ENCODE measurements at regions not wholly inside any gene's neighbourhood (a gene's known extent, or its start where the extent isn't known, plus 50 kb on each side); places are given as distances from the start of the nearest gene placed in this dataset.

DNA sequence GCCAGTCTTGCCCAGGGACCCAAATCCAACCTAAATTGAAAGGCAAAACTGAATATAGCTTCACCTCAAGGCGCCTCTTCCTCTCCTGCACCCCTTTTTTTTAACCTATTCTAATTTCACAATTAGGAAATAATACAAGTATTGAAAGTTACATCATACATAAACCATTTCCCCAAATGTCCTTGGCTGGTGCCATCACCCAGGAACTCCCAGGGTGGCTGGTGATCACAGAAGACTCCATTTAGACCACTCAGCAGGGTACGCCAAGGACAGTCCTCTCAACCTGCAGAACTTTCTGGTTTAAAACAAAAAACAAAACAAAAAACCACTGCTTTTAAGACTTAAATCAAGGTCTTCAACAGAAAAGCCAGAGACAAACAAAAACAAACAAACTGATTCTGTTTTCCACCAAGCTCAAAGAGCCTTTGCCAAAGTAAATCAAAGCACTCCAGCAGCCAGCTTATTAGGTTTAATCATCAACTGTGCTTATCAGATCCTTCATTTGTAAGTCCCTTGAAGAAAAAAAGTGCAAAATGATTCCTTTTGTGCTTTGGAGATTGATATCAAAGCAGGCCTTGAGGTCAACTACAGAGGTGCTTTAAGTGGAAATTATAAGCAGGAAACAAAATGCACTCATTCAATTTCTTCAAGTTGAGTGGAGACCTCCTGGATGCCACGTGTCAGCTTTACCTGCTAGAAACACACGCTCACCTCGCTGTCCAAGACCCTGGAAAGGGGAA is 113.0 kb downstream of the ETS2 start:
- TF ChIP-seq, protein P1, sequence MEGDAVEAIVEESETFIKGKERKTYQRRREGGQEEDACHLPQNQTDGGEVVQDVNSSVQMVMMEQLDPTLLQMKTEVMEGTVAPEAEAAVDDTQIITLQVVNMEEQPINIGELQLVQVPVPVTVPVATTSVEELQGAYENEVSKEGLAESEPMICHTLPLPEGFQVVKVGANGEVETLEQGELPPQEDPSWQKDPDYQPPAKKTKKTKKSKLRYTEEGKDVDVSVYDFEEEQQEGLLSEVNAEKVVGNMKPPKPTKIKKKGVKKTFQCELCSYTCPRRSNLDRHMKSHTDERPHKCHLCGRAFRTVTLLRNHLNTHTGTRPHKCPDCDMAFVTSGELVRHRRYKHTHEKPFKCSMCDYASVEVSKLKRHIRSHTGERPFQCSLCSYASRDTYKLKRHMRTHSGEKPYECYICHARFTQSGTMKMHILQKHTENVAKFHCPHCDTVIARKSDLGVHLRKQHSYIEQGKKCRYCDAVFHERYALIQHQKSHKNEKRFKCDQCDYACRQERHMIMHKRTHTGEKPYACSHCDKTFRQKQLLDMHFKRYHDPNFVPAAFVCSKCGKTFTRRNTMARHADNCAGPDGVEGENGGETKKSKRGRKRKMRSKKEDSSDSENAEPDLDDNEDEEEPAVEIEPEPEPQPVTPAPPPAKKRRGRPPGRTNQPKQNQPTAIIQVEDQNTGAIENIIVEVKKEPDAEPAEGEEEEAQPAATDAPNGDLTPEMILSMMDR (IDR thresholded peaks at IDR 0.05): no peak
- TF ChIP-seq POLR2A (IDR thresholded peaks at IDR 0.05): no peak
